ENCODE measurements at regions not wholly inside any gene's neighbourhood (a gene's known extent, or its start where the extent isn't known, plus 50 kb on each side); places are given as distances from the start of the nearest gene placed in this dataset.
"Not testable (repeated sequence)": the region's sequence is repeated elsewhere in the genome, so short reads cannot be mapped to it uniquely, and the experiment has no call there.

DNA sequence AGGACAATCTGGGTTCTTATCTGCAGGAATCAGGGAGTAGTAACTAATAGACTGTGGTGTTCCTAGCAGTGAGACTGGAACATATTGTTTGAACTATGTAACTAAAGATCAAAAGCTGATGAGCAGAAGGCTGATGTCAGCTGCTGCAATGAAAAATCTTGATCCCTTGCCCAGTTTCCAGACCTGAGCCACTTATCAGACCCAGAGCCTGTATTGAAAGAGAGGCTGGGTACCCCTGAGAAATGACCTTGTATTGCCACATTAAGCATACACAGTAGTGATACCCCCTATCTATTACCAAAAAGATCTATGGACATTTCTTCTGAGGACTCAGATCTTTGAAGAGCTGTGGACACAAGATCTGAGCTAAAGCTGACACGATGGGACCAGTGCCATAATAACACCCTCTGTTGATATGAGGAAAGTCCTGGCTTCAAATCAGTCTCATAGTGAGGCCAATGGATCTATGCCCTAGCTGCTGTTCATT lies 178.0 kb upstream of the GALNT2 start:
- Mint-ChIP-seq H3K4me3 (no peak overlapping the region), H3K4me1 (no peaks in the 10 kb centered on the region), H3K27ac (no peak overlapping the region), H3K36me3 (no peaks in the 10 kb centered on the region), H3K9me3 (no peaks in the 10 kb centered on the region)
- ATAC-seq (no peak), DNase-seq (ENCODE audit: low spot score in 2 of 2) (peak in 1 of 2 donors; percentile 29)

DNA sequence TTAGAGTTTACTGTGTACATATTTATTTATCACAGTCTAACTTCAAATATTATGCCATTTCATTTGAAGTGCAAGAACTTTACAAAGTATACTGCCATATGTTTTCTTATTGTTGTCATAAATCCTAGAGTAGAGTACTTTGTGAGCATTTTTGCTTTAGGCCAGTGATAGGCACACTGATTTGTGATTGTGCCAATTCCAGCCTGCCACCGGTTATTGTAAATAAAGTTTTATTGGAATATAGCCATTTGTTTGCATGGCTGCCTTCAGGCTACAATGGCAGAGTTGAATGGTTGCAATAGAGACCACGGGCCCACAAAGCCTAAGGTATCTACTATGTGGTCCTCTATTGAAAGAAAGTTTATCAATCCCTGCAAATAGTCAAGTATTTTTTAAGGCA lies 175.8 kb upstream of the GALNT2 start:
- Mint-ChIP-seq H3K9me3 (no peaks in the 10 kb centered on the region), H3K27ac (no peak overlapping the region), H3K36me3 (no peaks in the 10 kb centered on the region), H3K4me3 (no peak overlapping the region), H3K4me1 (no peaks in the 10 kb centered on the region)
- ATAC-seq (no peak), DNase-seq (ENCODE audit: low spot score in 2 of 2) (no peak)

DNA sequence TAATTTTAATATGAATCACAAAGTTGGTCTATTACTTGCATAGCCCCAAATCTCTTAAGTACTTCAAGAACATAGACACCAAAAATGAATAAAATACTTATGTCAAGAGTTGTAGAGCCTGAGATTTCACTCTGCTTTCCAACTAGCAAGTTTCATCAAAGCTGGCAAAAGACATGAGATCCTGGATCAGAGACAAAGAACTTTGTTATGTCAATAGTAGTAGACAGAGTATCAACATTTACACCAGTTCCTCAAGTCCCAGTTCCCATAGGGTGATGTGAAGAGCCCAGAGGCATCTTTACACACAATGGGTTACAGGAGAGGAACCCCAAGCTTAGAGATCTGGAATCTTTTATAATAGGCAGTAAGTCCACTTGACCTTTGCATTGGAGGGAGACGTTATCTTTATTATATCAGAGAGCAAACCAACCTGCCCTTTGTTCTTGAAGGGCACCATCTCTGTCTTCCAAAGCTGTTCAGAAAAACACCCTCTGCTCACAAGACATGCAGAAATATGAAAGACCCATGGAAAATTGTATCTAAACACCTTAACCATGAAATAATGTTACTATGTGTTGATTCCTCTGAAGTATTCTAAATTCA lies 174.4 kb upstream of the GALNT2 start:
- Mint-ChIP-seq H3K27ac (no peak overlapping the region), H3K36me3 (no peaks in the 10 kb centered on the region), H3K9me3 (no peaks in the 10 kb centered on the region), H3K4me1 (no peaks in the 10 kb centered on the region), H3K4me3 (no peak overlapping the region)
- no peak for DNase-seq (ENCODE audit: low spot score in 2 of 2)
- no peak for ATAC-seq

DNA sequence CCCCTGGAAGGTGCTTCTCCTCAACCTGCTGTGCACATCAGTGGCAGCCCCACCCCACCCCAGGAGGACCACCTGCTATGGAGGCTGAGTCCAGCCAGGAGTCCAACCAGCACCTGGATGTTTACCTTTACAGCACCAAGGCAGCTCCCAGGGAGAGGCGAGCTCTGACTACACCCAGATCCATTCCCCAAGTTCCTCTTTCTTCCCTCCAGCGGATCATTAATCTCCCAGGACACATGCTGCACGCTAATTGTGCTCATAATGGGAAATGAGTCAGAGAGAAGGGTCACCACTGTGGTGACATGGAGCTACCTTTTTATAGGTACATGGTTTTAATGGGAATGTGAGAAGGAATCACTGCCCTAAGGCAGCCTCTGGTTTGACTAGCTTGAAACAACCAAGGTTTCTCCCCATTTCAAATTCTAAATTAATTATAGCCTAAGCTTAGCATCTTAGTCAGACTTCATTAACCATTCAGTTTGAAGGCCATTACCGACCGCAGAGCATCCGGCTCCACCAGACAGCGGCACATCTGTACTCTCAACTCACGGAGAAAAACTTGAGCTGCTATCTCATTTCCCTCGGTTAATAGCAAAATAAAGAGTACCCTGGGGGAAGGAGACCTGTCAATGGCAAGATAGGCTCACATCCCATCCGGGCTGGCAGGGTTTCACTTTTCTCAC lies 173.1 kb upstream of the GALNT2 start:
- DNase-seq (ENCODE audit: low spot score in 2 of 2): peak in 1 of 2 donors; percentile 40
- no peaks in the 10 kb centered on the region for H3K9me3 Mint-ChIP-seq
- H3K27ac Mint-ChIP-seq: no peak overlapping the region
- H3K4me1 Mint-ChIP-seq: no peaks in the 10 kb centered on the region
- H3K36me3 Mint-ChIP-seq: no peaks in the 10 kb centered on the region
- ATAC-seq: no peak
- no peak overlapping the region for H3K4me3 Mint-ChIP-seq

DNA sequence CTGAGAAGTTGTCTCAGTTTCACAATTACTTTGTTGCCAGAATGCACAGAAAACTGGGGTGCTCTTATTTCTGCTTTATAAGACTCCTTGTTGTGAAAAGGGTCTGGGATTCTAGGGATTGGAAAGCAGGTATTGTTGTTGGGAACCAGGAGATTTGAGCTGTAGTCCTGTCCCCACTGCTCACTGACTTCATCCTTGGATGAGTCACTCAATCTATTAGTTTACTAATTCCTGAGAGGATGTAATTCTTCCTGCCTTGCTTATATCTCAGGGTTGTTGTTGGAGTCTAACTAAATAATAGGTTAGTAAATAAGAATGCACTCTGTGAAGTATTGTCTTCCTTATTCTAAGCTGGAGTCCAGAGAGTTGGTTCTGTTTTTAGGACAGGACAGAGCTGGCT lies 172.5 kb upstream of the GALNT2 start:
- no peak for ATAC-seq
- H3K9me3 Mint-ChIP-seq: no peaks in the 10 kb centered on the region
- H3K27ac Mint-ChIP-seq: no peak overlapping the region

DNA sequence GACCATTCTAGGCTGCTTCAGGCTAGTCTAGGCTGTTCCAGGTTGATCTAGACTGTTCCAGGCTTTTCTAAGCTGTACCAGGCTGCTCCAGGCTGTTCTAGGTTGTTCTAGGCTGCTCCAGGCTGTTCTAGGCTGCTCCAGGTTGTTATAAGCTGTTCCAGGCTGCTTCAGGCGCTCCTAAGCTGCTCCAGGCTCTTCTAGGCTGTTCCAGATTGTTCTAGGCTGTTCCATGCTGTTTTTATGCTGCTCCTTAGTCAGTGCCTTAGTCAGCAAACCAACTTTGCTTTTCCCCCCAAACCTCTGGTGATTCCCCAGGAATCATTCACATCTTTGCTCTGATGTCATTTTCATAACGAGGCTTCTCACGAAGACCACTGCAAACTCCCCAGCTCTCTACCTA lies 171.4 kb upstream of the GALNT2 start:
- no peaks in the 10 kb centered on the region for H3K9me3 Mint-ChIP-seq
- no peaks in the 10 kb centered on the region for H3K36me3 Mint-ChIP-seq
- DNase-seq (ENCODE audit: low spot score in 2 of 2): no peak
- H3K4me3 Mint-ChIP-seq: no peak overlapping the region
- H3K4me1 Mint-ChIP-seq: no peaks in the 10 kb centered on the region
- no peak overlapping the region for H3K27ac Mint-ChIP-seq
- peak; percentile 11 for ATAC-seq

More for the DNA sequence above, 172.5 kb upstream of the GALNT2 start:
- no peaks in the 10 kb centered on the region for H3K4me1 Mint-ChIP-seq
- no peaks in the 10 kb centered on the region for H3K36me3 Mint-ChIP-seq
- no peak for DNase-seq (ENCODE audit: low spot score in 2 of 2)
- no peak overlapping the region for H3K4me3 Mint-ChIP-seq

DNA sequence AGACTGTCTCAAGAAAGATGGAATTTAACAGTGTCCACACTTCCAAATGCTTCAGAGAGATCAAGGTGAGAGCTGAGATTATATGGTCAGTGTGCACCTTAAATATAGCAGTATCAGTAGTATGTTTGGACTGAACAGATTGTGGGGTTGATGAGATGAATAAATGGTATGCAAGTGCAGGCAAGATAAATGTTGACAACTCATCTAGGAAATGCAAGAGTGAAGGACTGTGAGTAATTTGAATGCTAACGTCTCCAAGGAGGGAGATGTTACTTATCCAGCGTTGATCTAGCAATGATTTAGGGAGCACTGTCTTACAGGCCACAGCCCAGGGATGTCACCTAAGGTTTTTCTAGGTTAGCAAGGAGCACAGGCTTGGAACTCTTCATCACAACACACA lies 170.7 kb upstream of the GALNT2 start:
- H3K9me3 Mint-ChIP-seq: no peaks in the 10 kb centered on the region
- H3K27ac Mint-ChIP-seq: no peak overlapping the region
- no peak overlapping the region for H3K4me3 Mint-ChIP-seq
- ATAC-seq (no peak), DNase-seq (ENCODE audit: low spot score in 2 of 2) (no peak)
- H3K4me1 Mint-ChIP-seq: no peaks in the 10 kb centered on the region
- H3K36me3 Mint-ChIP-seq: no peaks in the 10 kb centered on the region

DNA sequence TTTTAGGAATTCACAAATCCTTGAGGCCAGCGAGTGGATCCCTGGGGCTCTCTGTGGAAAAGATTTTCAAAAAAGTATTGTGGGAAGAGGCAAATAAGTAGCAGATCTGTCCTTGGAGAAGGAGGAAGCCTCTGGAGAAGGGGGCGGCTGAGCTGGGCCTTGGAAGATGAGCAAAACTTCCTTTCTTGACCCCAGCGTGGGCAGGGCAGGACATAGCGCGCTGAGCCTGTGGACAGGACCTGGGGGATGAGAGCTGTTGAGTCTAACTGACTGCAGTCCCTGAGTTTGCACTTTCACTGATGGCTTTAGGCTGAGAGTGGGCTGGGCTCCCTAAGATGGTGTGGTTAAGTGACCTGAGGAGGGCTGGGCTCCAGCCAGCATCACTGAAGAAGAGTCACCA lies 170.2 kb upstream of the GALNT2 start:
- Mint-ChIP-seq H3K4me3 (no peak overlapping the region), H3K27ac (no peak overlapping the region), H3K9me3 (peaks cover 5% of the 10 kb centered on the region), H3K4me1 (no peaks in the 10 kb centered on the region), H3K36me3 (no peaks in the 10 kb centered on the region)
- no peak for ATAC-seq
- DNase-seq (ENCODE audit: low spot score in 2 of 2): no peak

DNA sequence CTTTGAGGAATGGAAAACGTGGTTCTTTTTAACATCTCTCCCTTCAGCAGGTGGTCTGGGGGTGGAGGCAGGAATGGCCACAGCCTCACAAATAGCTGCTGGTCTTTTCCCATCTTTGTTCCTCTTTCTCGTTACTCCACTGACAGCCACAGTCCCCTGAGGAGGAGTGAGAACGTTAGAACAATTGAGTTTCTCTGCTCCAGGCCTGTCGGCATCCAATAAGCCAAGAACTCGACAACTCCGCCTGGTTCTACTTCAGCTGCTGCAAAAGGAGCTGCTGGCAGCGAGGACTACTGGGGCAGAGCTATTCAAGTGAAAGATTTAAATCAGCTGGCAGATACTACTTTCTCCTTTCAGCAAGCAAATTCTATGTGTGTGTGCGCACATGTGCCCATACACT lies 169.5 kb upstream of the GALNT2 start:
- Mint-ChIP-seq H3K4me1 (no peaks in the 10 kb centered on the region), H3K36me3 (no peaks in the 10 kb centered on the region), H3K4me3 (no peak overlapping the region), H3K9me3 (peaks cover 5% of the 10 kb centered on the region), H3K27ac (no peak overlapping the region)
- ATAC-seq (no peak), DNase-seq (ENCODE audit: low spot score in 2 of 2) (no peak)

DNA sequence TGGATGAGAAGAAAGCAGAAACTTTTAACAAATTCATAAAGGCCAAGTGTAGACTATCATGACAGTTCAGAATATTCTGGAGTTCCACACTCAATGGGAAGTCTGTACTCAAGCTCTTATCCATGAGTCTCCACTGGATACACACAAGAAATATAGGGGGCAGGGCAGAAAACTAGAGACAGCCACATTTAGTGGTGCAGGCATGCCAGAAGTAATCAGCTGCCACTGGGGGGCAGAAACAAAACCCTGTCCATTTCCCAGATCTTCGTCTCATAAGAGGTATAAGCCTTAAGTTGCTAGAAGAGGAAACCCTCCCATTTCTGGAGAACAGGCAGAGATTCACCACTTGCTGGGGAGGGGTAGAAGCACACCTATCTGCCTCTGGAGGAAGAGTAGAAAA lies 166.8 kb upstream of the GALNT2 start:
- no peak overlapping the region for H3K4me3 Mint-ChIP-seq
- ATAC-seq: no peak
- H3K36me3 Mint-ChIP-seq: no peaks in the 10 kb centered on the region
- no peaks in the 10 kb centered on the region for H3K4me1 Mint-ChIP-seq
- no peak for DNase-seq (ENCODE audit: low spot score in 2 of 2)
- peaks cover 5% of the 10 kb centered on the region for H3K9me3 Mint-ChIP-seq
- H3K27ac Mint-ChIP-seq: no peak overlapping the region

DNA sequence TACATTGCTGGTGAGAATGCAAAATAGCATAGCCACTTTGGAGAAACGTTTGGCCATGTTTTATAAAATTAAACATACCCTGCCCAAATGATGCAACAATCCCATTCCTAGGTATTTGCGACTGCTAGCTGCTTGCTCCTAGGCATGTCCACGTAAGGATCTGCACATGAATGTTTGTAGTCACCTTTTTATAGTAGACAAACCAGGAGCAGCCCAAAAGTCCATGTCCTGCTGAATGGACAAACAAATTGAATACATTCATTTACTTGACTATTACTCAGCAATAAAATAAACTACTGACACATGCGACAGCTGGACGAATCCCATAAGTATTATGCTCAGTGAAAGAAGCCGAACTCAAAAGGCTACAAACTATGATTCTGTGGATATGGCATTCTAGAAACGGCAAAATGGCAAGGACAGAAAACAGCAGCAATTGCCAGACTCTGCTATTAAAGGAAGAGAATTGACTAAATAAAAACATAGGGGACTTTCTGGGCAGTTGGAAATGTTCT lies 161.9 kb upstream of the GALNT2 start:
- ATAC-seq: no peak
- H3K36me3 Mint-ChIP-seq: no peaks in the 10 kb centered on the region
- H3K4me3 Mint-ChIP-seq: no peak overlapping the region
- DNase-seq (ENCODE audit: low spot score in 2 of 2): no peak
- H3K4me1 Mint-ChIP-seq: no peaks in the 10 kb centered on the region
- H3K27ac Mint-ChIP-seq: no peak overlapping the region
- H3K9me3 Mint-ChIP-seq: peaks cover 5% of the 10 kb centered on the region

DNA sequence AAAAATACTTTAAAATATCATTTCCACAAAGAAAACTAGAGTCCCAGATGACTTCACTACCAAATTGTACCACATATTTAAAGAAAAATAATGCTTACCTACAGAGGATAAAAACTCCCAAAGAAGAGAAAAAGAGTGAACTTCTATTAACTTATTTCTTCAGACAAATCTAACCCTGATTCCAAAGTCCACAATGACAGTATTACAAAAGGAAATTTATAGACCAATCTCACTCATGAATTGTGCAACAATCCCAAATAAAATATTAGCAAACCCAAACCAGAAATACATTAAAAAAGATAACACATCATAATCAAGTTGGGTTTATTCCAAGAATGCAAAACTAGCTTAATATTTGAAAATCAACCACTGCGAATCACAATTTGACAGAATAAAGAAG lies 161.4 kb upstream of the GALNT2 start:
- peaks cover 5% of the 10 kb centered on the region for H3K9me3 Mint-ChIP-seq
- DNase-seq (ENCODE audit: low spot score in 2 of 2): no peak
- H3K36me3 Mint-ChIP-seq: no peaks in the 10 kb centered on the region
- no peak overlapping the region for H3K4me3 Mint-ChIP-seq
- ATAC-seq: no peak
- H3K4me1 Mint-ChIP-seq: no peaks in the 10 kb centered on the region
- no peak overlapping the region for H3K27ac Mint-ChIP-seq

DNA sequence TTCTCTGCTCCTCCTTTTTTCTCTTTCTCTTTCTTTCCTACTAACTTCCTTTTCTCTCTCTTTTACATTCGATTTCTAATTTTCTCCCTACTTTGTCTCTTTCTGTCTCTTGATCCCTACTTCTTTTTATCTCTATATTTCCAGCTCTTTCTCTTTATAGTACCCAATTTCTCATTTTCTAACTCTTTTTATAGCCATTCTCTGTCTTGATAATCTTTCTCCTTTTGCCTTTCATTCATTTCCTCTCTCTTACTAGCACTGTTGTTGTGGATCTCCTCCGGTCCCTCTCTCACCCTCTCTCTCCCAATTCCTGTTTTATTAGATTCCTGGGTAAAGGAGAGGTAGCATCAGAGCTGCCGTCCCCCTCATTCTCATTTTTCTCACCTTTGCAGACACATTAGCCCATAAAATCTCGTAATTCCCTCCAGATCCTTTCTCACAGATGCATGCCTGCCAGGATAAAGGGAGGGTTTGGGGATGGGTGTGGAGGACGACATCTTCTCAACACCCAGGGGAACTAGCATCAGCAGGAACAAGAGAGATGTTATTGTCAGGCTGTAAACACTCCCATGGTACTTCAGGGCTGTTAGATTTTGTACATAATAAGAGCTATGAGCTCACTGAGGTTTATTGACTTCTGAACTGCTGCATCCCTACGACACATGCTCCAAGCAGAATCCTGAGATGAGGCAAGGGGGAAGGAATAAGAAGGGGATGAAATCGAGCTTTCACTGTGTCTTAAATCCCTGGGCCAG lies 159.0 kb upstream of the GALNT2 start:
- no peaks in the 10 kb centered on the region for H3K36me3 Mint-ChIP-seq
- H3K27ac Mint-ChIP-seq: no peak overlapping the region
- DNase-seq (ENCODE audit: low spot score in 2 of 2) (no peak), ATAC-seq (no peak)
- H3K9me3 Mint-ChIP-seq: no peaks in the 10 kb centered on the region
- no peaks in the 10 kb centered on the region for H3K4me1 Mint-ChIP-seq
- no peak overlapping the region for H3K4me3 Mint-ChIP-seq

DNA sequence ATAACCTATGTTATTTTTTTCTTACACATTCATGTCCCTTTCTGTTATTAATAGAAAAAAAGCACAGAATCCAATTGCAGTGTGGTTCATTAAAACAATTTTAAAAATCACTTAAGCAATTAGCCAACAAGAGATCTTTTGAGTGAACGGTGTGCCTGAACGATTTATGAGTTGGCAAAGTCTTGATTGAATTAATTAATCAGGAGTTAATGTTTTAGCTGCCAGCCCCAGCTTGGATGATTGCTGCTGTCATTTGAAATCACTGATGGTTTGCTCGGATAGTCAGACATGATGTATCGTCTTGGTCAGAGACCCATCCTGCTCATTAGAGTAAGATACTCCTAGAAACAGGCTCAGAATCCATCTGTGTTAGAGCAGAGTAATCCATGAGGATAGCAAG lies 158.3 kb upstream of the GALNT2 start:
- ATAC-seq: no peak
- no peaks in the 10 kb centered on the region for H3K9me3 Mint-ChIP-seq
- H3K4me3 Mint-ChIP-seq: no peak overlapping the region
- H3K27ac Mint-ChIP-seq: no peak overlapping the region
- no peaks in the 10 kb centered on the region for H3K4me1 Mint-ChIP-seq
- H3K36me3 Mint-ChIP-seq: no peaks in the 10 kb centered on the region
- DNase-seq (ENCODE audit: low spot score in 2 of 2): no peak

DNA sequence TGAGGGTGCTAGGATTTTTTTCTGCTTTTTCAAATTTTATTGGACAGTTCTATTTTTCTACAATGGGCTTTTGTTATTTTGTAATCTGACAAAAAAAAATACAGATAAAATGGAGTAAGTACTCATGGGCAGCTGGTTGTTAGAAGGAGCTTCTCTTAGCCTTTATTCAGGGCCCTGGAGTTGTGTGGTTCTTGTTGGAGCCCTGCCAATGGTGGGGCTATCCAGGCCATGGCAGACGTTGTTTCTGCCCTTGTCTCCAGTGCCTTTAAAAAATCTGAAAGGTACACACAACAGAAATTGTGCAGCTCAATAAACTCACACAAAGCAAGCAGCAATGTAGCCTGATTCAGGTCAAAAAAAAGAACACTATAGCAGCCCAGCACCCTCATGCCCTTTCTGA lies 153.5 kb upstream of the GALNT2 start:
- ATAC-seq: no peak
- Mint-ChIP-seq H3K36me3 (no peaks in the 10 kb centered on the region), H3K4me3 (no peak overlapping the region), H3K27ac (no peak overlapping the region), H3K4me1 (no peaks in the 10 kb centered on the region), H3K9me3 (no peaks in the 10 kb centered on the region)
- DNase-seq (ENCODE audit: low spot score in 2 of 2): no peak

DNA sequence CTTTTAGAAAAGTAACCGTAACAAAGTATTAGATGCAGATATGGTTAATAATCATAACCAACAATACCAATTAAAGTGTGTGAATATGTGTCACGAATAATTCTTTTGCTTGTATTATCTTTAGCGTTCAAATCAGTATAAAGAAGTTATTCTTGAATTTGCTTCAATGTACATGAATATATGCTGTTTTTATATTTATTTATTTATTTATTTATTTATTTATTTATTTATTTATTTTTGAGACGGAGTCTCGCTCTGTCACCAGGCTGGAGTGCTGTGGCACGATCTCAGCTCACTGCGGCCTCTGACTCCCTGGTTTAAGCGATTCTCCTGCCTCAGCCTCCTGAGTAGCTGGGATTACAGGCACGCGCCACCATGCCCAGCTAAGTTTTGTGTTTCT lies 147.6 kb upstream of the GALNT2 start:
- not testable (repeated sequence) for H3K4me1 Mint-ChIP-seq; H3K4me3 Mint-ChIP-seq; DNase-seq (ENCODE audit: low spot score in 2 of 2); H3K36me3 Mint-ChIP-seq; ATAC-seq; H3K9me3 Mint-ChIP-seq; H3K27ac Mint-ChIP-seq
